Astrocyte (in vitro differentiated cells and primary cell): ENCODE measurements at regions not wholly inside any gene's neighbourhood (a gene's known extent, or its start where the extent isn't known, plus 50 kb on each side); places are given as distances from the start of the nearest gene placed in this dataset.

Experiments
- CTCF ChIP-seq: IDR thresholded peaks from 2 replicates; pipeline ENCODE4 v1.5.1; 2011; ENCODE audit warnings: low read depth, mild to moderate bottlenecking, inconsistent platforms, low read length, moderate library complexity; ENCODE audit not compliant: insufficient read depth
- EZH2 ChIP-seq: IDR thresholded peaks from 2 replicates; pipeline ENCODE4 v1.6.1; 2012; ENCODE audit warnings: mild to moderate bottlenecking, low read length, inconsistent platforms; ENCODE audit not compliant: insufficient read depth

- TF ChIP-seq CTCF (no peak), EZH2 (no peak)
Measured at GRCh38 chr10:2576892-2577291, 490.5 kb upstream of the PFKP start.
